Pancreas (tissue), 10 donors: ENCODE measurements at regions not wholly inside any gene's neighbourhood (a gene's known extent, or its start where the extent isn't known, plus 50 kb on each side); places are given as distances from the start of the nearest gene placed in this dataset.

ENCODE experiments used
- ATAC-seq, 4 donors: fragments of 200-7000 bp; cut with Tn5 transposase; one replicate each; pipeline versions ENCODE4 v1.8.0 to v1.9.1; 2020; ENCODE audit warnings: mild to moderate bottlenecking in 4 of 4, moderate library complexity in 4 of 4
- DNase-seq, 6 donors: peaks; one replicate each; pipeline ENCODE4 v3.0.0-alpha.2; 2020
- FAIRE-seq: peaks from 2 replicates; lab custom pipeline; 2012; peaks lifted over from hg19 to GRCh38; lab: Jason Lieb, UNC
- H3K27ac ChIP-seq, 4 donors: fragments of 200-600 bp; sonication (generic); 1 replicate in 3 of 4; 2 replicates in 1 of 4; pipeline versions ENCODE4 v1.5.0 to v1.8.0; 2020
- H3K27me3 ChIP-seq, 4 donors: fragments of 200-600 bp; one replicate each; pipeline ENCODE4 v1.8.0; 2021
- H3K36me3 ChIP-seq, 3 donors: fragments of 200-600 bp; sonication (generic) in 1 of 3; one replicate each; pipeline versions ENCODE4 v1.5.0 to v1.8.0; 2020 to 2021
- H3K4me1 ChIP-seq, 3 donors: fragments of 200-600 bp; one replicate each; pipeline ENCODE4 v1.8.0; 2021
- H3K4me3 ChIP-seq, 4 donors: fragments of 200-600 bp; sonication (generic) in 2 of 4; one replicate each; pipeline versions ENCODE4 v1.5.0 to v1.8.0; 2020 to 2021
- H3K9me3 ChIP-seq, 4 donors: fragments of 200-600 bp; one replicate each; pipeline ENCODE4 v1.8.0; 2021
- WGBS, 2 donors: extraction: QIAGEN DNeasy Blood & Tissue Kit; methylation state at CpG; one replicate each; pipeline ENCODE4 v1.1.7; 2013; 5-methylcytosine and 5-hydroxymethylcytosine counted together
- intact Hi-C, 3 donors: fragments of 100-400 bp; cut with DNase I; formaldehyde crosslinking; loops; one replicate each; pipeline versions ENCODE4 v1.11.1 to v1.14.2; 2022
- TF ChIP-seq, protein P1 (sequence below), 4 donors: fragments of 200-600 bp; sonication (generic) in 3 of 4; IDR thresholded peaks; one replicate each; pipeline versions ENCODE4 v1.5.0 to v1.8.0; 2021; ENCODE audit warnings: antibody characterized with exemption in 4 of 4
- donor health status: healthy with polysubstance abuse.
- donor health status: DM: no; HTN: no; CAD: no; lungs with moderate emphysema.
- donor health status: DM: no; HTN: no; CAD: no.
- donor health status: control.
- donor health status: control.
- donor health status: Bipolar disorder and iron deficiency.
- donor health status: DM: yes; HTN: yes; CAD: no.
- donor health status: DM: no; HTN: no; CAD: no.
- donor health status: DM: no; HTN: no; CAD: no.
- donor health status: DM: yes; HTN: yes; CAD: no.

- Histone ChIP-seq H3K27ac (no peak overlapping the region), H3K27me3 (no peaks in the 10 kb centered on the region), H3K4me3 (no peak overlapping the region), H3K9me3 (no peaks in the 10 kb centered on the region), H3K4me1 (no peaks in the 10 kb centered on the region), H3K36me3 (no peaks in the 10 kb centered on the region)
- intact Hi-C loops: no loop called here
- FAIRE-seq (no peak), ATAC-seq (no peak), DNase-seq (no peak)
- WGBS, 2 donors: 83 to 90% methylated on average over 3 of the region's 3 CpGs
- TF ChIP-seq, protein P1, sequence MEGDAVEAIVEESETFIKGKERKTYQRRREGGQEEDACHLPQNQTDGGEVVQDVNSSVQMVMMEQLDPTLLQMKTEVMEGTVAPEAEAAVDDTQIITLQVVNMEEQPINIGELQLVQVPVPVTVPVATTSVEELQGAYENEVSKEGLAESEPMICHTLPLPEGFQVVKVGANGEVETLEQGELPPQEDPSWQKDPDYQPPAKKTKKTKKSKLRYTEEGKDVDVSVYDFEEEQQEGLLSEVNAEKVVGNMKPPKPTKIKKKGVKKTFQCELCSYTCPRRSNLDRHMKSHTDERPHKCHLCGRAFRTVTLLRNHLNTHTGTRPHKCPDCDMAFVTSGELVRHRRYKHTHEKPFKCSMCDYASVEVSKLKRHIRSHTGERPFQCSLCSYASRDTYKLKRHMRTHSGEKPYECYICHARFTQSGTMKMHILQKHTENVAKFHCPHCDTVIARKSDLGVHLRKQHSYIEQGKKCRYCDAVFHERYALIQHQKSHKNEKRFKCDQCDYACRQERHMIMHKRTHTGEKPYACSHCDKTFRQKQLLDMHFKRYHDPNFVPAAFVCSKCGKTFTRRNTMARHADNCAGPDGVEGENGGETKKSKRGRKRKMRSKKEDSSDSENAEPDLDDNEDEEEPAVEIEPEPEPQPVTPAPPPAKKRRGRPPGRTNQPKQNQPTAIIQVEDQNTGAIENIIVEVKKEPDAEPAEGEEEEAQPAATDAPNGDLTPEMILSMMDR (IDR thresholded peaks at IDR 0.05): no peak
Observed at GRCh38 chr7:81029511-81029910, 110.7 kb upstream of the SEMA3C start.

- no peaks in the 10 kb centered on the region for H3K27me3 ChIP-seq
- no peak overlapping the region for H3K4me3 ChIP-seq
- no peaks in the 10 kb centered on the region for H3K4me1 ChIP-seq
- TF ChIP-seq, protein P1 (IDR thresholded peaks at IDR 0.05): no peak
- H3K36me3 ChIP-seq: no peaks in the 10 kb centered on the region
- H3K27ac ChIP-seq: no peak overlapping the region
- FAIRE-seq (no peak), DNase-seq (no peak), ATAC-seq (no peak)
- H3K9me3 ChIP-seq: no peaks in the 10 kb centered on the region
- intact Hi-C loops: no loop called here
- 88 to 92% methylated on average over 2 of the region's 2 CpGs for WGBS, 2 donors
Observed at GRCh38 chr7:81025360-81025759, 106.5 kb upstream of the SEMA3C start.

GRCh38 chr7:81014908-81015307 is 96.1 kb upstream of the SEMA3C start:
- H3K36me3 ChIP-seq: no peaks in the 10 kb centered on the region
- TF ChIP-seq, protein P1 (IDR thresholded peaks at IDR 0.05): no peak
- intact Hi-C loops: no loop called here
- no peaks in the 10 kb centered on the region for H3K4me1 ChIP-seq
- DNase-seq: no peak
- no peaks in the 10 kb centered on the region for H3K9me3 ChIP-seq
- no peak overlapping the region for H3K4me3 ChIP-seq
- no peak for ATAC-seq
- 77 to 88% methylated on average over 1 of the region's 1 CpG for WGBS, 2 donors
- no peak overlapping the region for H3K27ac ChIP-seq
- no peak for FAIRE-seq
- H3K27me3 ChIP-seq: no peaks in the 10 kb centered on the region

DNA sequence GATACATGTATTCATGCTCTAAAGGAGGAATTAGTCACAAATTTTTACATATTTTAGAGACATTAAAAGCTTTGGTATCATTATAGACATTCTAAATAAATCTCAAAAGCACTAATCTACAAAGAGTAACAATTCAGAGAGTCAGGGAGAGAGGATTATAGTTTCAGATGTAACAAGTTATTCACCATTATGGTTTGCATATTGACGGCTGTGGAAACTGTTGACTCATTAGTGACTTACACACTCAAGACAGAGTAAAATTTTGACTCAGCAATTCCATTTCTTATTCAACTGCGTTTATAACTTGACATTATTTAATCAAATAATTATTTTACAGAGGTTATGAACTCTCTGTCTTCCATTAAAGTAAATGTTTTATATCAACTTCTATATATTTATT is 95.4 kb upstream of the SEMA3C start:
- Histone ChIP-seq H3K9me3 (no peaks in the 10 kb centered on the region), H3K27ac (no peak overlapping the region), H3K4me3 (no peak overlapping the region), H3K27me3 (no peaks in the 10 kb centered on the region), H3K36me3 (no peaks in the 10 kb centered on the region), H3K4me1 (no peaks in the 10 kb centered on the region)
- intact Hi-C loops: no loop called here
- TF ChIP-seq, protein P1 (IDR thresholded peaks at IDR 0.05): no peak
- FAIRE-seq: no peak
- no peak for DNase-seq
- no peak for ATAC-seq
- WGBS, 2 donors: 72 to 82% methylated on average over 2 of the region's 2 CpGs

DNA sequence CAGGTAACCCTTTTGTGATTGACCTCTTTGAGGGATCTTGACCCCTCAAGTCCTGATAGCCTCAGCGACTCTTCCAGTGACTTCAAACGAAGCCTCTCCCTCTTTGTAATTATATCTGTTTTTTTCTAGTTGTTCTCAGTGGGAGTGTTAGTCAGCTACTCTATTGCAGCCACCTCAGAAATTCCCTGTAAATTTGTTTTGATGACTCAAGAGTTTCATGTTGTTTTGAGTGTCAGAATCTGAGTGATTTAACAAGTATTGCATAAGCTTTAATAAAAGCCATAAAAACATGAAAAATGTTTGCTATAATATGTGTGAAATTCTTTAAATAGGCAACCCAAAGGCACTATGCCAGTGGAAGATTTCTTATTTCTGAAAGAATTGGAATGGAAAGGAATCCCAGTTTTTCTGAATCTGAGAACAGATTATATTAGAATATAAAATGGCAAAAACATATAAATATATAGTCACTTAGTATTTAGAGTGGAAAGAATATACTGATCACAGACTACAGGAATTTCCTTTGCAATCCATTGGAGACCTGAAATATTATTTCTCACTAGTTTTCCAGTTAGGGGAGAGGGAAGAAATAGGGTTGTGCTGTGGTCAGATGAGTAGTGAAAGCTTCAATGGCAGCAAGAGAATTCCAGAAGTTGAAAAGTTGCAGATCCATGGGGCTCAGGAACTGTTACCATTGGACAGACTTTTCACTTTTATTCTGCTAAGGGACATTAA is 94.4 kb upstream of the SEMA3C start:
- TF ChIP-seq, protein P1 (IDR thresholded peaks at IDR 0.05): no peak
- FAIRE-seq (no peak), DNase-seq (no peak), ATAC-seq (peak in 1 of 4 donors; percentile 45)
- no peak overlapping the region for H3K4me3 ChIP-seq
- no peaks in the 10 kb centered on the region for H3K9me3 ChIP-seq
- no peaks in the 10 kb centered on the region for H3K36me3 ChIP-seq
- no peak overlapping the region for H3K27ac ChIP-seq
- no peaks in the 10 kb centered on the region for H3K4me1 ChIP-seq
- no peaks in the 10 kb centered on the region for H3K27me3 ChIP-seq
- intact Hi-C loops: no loop called here
- WGBS, 2 donors: 28 to 44% methylated on average over 2 of the region's 2 CpGs
